ENCODE measurements at regions not wholly inside any gene's neighbourhood (a gene's known extent, or its start where the extent isn't known, plus 50 kb on each side); places are given as distances from the start of the nearest gene placed in this dataset.

GRCh38 chr5:103669615-103670014, 107.0 kb upstream of the NUDT12 start:
- TF ChIP-seq RAD21 (IDR thresholded peaks at IDR 0.05; ENCODE audit: low read depth) (no peak), CTCF (IDR thresholded peaks at IDR 0.05 in 2 of 3, conservative IDR thresholded peaks at IDR 0.05 in 1 of 3; ENCODE audit: borderline replicate concordance in 1 of 3, insufficient read depth in 1 of 3, low read depth in 2 of 3, low read length in 2 of 3) (no peak), POLR2AphosphoS5 (IDR thresholded peaks at IDR 0.05; ENCODE audit: low read depth, low read length) (no peak), ATF3 (IDR thresholded peaks at IDR 0.05) (no peak), EGR1 (IDR thresholded peaks at IDR 0.05; ENCODE audit: low read depth) (no peak), FOSL1 (IDR thresholded peaks at IDR 0.05; ENCODE audit: low read depth) (no peak), YY1 (IDR thresholded peaks at IDR 0.05; ENCODE audit: extremely low read depth, insufficient replicate concordance, low read depth, low read length) (no peak), POLR2A (IDR thresholded peaks at IDR 0.05; ENCODE audit: borderline replicate concordance, extremely low read depth, insufficient read depth, insufficient read length) (no peak), CEBPB (IDR thresholded peaks at IDR 0.05; ENCODE audit: low read depth) (no peak), SP1 (IDR thresholded peaks at IDR 0.05; ENCODE audit: low read depth) (no peak), REST (IDR thresholded peaks at IDR 0.05; ENCODE audit: low read depth) (no peak), ZNF274 (IDR thresholded peaks at IDR 0.05; ENCODE audit: low read depth, low read length) (no peak), CBX3 (IDR thresholded peaks at IDR 0.05; ENCODE audit: low read depth) (no peak)

All from HCT116 (cell line).